Transverse colon (tissue), 4 donors: ENCODE measurements at regions not wholly inside any gene's neighbourhood (a gene's known extent, or its start where the extent isn't known, plus 50 kb on each side); places are given as distances from the start of the nearest gene placed in this dataset.

Experiments used
- CTCF ChIP-seq, 5 experiments: fragments of 200-600 bp in 3 of 5; fragments of 450-650 bp in 2 of 5; sonication (generic) in 3 of 5; IDR thresholded peaks; 1 replicate in 2 of 5; 2 replicates in 3 of 5; pipeline ENCODE4 v1.5.1; 2016 to 2017; ENCODE audit warnings: antibody characterized with exemption in 5 of 5, inconsistent platforms in 3 of 5, mild to moderate bottlenecking in 2 of 5, moderate library complexity in 1 of 5
- POLR2AphosphoS5 ChIP-seq, 3 donors: sonication (generic); formaldehyde crosslinking; IDR thresholded peaks; one replicate each; pipeline ENCODE4 v1.6.1; 2016; ENCODE audit warnings: antibody characterized with exemption in 3 of 3

- no peak for TF ChIP-seq CTCF (IDR thresholded peaks at IDR 0.05)
- no peak for TF ChIP-seq POLR2AphosphoS5 (IDR thresholded peaks at IDR 0.05)
Measured at GRCh38 chr2:193219413-193219812, 1024.7 kb upstream of the TMEFF2 start.
